HG03342 (cell line): ENCODE measurements at regions not wholly inside any gene's neighbourhood (a gene's known extent, or its start where the extent isn't known, plus 50 kb on each side); places are given as distances from the start of the nearest gene placed in this dataset.
"Not testable (repeated sequence)": the region's sequence is repeated elsewhere in the genome, so short reads cannot be mapped to it uniquely, and the experiment has no call there.

Source experiments
- ATAC-seq: cut with Tn5 transposase; IDR thresholded peaks from one replicate; pipeline ENCODE4 v1.9.1; 2021; ENCODE audit warnings: mild to moderate bottlenecking, moderate library complexity; ENCODE audit not compliant: unreplicated experiment

- no peak for ATAC-seq
Observed at GRCh38 chr7:68839014-68839413, 759.3 kb upstream of the AUTS2 start.

GRCh38 chr7:68840991-68841390, 757.3 kb upstream of the AUTS2 start:
- no peak for ATAC-seq

- not testable (repeated sequence) for ATAC-seq
Observed at GRCh38 chr7:68843985-68844384, 754.3 kb upstream of the AUTS2 start.

DNA sequence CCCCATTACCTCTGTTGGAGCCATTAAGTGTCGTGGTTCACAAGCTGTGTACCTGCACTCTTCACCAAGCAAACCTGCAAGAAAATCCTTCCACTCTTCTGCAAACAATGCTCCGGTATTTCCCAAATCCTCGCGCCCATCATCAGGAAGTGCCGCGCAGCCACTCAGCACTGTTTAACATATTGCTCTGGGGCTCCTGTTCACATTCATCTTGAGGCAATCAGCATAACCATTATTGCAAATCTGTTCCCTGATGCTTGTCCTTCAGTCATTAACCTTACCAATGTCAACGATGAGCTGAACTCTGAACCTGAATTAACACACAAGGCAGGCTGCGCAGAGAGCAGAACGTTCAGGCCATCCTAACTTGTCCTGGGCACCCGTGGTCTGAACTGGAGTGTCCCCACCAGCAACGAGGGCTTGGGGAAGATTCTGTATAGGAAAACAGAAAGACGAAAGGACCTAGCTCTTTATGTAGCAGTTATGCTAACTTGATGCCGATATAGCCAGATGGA, 751.4 kb upstream of the AUTS2 start:
- ATAC-seq, result no peak

DNA sequence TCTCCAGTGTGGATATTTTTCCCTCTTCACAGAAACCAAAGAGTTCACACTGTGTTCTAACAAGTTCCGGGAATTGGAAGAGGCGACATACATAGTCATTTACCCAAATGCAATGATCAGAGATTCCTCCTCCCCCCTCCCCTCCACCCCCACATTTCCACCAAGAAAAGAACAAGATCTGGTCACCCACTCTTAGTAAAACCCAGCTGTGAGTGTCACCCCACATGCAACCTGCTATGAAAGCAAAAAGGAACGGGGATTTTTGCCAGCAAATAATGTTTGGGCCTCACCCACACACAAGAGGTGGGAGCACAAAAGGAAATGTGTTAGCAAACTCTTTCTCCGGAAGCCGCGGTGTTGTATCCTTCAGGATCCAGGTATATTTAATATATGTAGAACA, 745.0 kb upstream of the AUTS2 start:
- ATAC-seq, result no peak

DNA sequence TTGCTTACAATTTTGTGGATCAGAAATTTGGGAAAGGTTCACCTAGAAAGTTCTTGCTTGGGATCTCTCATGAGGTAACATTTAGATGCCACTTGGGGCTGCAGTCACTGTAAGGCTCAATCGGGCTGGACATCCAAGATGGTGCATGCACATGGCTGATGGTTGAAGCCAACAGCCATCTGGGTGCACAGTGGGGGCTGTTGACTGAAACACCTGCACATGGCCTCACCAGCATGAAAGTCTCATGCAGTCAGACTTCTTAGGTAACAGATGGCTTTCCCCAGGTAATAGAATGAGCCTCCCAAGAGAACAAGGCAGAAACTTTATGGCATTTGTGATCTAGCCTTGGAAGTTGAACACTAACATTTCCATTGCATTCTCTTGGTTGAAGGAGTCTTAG, 740.7 kb upstream of the AUTS2 start:
- ATAC-seq, result no peak

GRCh38 chr7:68858497-68858896, 739.8 kb upstream of the AUTS2 start:
- ATAC-seq, result no peak

- no peak for ATAC-seq
Observed at GRCh38 chr7:68861171-68861570, 737.1 kb upstream of the AUTS2 start.

- ATAC-seq, result no peak
Observed at GRCh38 chr7:68862261-68862660, 736.0 kb upstream of the AUTS2 start.

GRCh38 chr7:68862736-68863135, 735.5 kb upstream of the AUTS2 start:
- no peak for ATAC-seq

- ATAC-seq, result no peak
Observed at GRCh38 chr7:68865351-68866199, 732.7 kb upstream of the AUTS2 start.

GRCh38 chr7:68866200-68866570, 732.1 kb upstream of the AUTS2 start:
- ATAC-seq, result no peak

DNA sequence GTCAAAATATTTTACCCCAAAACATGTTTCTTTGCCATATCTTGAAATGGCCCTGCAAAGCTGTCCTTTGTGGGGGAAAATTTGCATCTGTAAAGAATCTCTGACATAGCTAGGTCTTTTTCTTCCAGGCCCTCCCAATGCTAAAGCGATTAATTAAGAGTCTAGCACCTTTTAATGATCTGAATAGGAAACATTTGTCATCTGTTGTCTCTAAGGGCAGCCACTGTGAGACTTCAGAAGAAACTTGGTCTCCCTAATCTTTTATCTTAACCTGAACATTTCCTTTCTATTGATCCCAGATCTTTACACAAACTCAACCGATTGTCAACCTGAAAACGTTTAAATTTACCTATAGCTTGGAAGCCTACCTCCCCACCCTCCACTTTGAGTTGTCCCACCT, 731.6 kb upstream of the AUTS2 start:
- not testable (repeated sequence) for ATAC-seq

GRCh38 chr7:68868978-68869377, 729.3 kb upstream of the AUTS2 start:
- ATAC-seq, result no peak

DNA sequence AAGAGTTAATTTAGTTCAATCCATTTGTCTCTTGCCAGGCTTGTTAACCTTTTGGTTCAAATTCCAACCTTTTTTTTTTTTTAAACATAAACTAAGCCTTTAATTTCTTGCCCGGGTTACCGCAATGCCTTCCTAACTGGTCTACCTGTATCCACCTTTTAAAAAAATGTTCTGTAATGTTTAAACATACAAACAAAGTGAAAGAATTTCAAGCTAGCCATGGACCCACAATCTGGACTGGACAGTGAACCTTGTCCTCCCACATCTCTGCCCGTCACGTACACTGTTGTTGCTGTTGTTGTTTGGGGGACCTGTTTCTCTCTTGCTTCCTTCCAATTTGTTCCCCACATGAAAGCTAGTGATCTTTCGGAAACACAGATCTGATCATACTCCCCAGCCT, 724.7 kb upstream of the AUTS2 start:
- no peak for ATAC-seq

DNA sequence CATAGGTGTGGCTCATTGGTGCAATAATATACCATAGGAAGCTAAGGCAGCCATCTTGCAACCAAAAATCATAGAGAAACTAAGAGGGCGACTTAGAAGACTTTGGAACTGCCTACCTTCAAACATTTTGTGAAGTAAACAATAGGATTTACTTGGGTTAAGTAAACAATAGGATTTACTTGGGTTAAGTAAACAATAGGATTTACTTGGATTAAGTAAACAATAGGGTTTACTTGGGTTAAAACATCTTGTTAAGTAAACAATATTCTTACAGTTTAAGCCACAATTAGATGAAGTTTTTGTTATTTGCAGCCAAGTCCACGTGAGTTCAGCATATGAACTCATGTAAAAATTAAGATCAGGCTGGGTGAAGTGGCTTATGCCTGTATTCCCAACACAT, 722.4 kb upstream of the AUTS2 start:
- no peak for ATAC-seq

DNA sequence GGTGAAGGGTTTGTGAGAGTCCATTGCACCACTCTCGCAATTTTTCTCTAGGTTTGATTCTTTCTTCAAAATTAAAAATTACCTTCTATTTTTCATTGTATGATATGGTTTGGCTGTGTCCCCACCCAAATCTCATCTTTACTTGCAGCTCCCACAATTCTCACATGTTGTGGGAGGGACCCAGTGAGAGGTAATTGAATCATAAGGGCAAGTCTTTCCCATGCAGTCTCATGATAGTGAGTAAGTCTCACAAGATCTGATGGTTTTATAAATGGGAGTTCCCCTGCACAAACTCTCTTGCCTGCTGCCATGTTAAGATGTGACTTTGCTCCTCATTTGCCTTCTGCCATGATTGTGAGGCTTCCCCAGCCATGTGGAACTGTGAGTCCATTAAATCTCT, 711.2 kb upstream of the AUTS2 start:
- ATAC-seq, result not testable (repeated sequence)

DNA sequence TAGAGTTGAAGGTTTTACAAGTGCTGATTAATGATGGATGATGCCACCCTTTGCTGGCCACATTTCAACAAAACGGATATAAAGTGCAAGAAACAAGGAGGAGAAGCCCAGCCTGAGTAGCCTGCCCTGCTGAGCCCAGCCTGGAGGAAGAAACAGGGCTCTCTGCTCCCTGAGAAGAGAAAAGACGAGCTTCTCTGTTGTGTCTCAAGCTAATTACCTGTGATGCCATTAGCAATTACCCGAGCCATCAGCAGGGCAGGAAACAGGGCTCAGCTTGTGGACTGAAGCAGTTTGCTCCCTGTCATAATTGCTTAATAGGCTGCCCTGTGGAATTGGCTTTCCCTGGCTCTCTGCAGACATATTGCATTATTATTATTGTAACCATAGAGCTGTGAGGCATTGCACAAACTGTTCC, 709.3 kb upstream of the AUTS2 start:
- ATAC-seq, result no peak

DNA sequence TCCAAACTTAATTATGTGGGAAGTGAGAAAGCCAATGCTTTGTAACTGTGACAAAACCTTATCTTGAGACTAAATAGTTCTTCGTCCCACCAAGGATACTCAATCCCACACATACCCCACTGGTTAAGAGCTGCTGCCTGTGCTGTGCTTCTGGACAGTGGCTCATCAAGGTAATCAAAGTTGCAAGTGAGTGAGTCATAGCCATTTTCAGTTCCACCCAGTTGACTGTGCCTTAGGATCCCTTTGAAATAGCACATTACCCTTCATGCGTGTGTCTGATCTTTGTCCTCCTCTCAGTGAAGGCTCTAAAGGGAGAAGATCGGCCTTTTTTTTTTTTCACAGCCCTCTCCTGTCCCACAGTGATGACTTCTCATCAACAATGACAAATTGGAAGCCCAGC, 706.0 kb upstream of the AUTS2 start:
- ATAC-seq, result no peak

DNA sequence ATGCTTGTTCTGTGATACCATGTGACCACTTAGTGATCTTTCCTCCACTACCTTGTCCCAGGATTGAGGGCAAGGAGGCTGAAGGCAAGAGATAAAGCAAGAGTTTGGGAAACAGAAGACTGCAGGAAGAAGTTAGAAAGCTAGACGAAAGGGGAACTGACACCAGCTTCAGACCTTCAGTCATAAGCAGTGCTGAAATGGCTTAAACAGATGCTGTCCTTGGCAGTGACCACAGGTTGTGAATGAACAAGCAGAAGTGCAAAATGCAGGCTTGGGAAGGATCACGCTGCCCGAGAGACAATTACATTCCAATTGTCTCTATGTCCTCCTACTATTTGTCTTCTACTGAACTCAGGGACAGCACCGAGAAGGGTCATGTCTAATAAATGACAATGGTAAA, 704.9 kb upstream of the AUTS2 start:
- ATAC-seq, result no peak

- not testable (repeated sequence) for ATAC-seq
Observed at GRCh38 chr7:68899156-68899555, 699.1 kb upstream of the AUTS2 start.

DNA sequence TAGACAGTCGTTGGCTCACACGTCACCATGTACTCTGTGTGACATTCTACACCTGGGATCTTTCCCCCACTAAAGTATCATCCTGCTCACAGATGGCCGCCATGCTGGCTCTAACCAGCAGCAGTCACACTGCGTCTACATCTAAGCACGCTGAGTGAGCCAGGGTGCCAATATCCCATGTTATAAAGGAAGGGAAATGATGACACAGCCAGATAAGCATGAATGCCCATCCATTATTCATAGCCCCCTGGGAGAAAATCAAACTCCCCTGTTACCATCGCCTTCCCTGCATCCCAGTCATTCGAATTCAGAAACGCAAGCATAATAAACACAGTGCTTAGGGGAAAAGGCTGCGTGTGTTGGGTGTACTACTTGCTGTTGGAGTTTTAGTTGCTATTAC, 698.2 kb upstream of the AUTS2 start:
- no peak for ATAC-seq

- ATAC-seq, result no peak
Observed at GRCh38 chr7:68904630-68905029, 693.6 kb upstream of the AUTS2 start.
